ENCODE measurements at regions not wholly inside any gene's neighbourhood (a gene's known extent, or its start where the extent isn't known, plus 50 kb on each side); places are given as distances from the start of the nearest gene placed in this dataset.

- TF ChIP-seq ZFP3 (tag by site-specific recombination; IDR thresholded peaks at IDR 0.05; ENCODE audit: low read depth) = no peak
- TF ChIP-seq ZNF184 (tag by site-specific recombination; IDR thresholded peaks at IDR 0.05) = no peak
- TF ChIP-seq REST (tag by site-specific recombination; IDR thresholded peaks at IDR 0.05) = no peak
- TF ChIP-seq ZNF114 (tag by site-specific recombination; IDR thresholded peaks at IDR 0.05) = no peak
- TF ChIP-seq CTCF (tag by site-specific recombination; IDR thresholded peaks at IDR 0.05) = no peak
- no peak for TF ChIP-seq ZNF660 (tag by site-specific recombination; IDR thresholded peaks at IDR 0.05)
- no peak for TF ChIP-seq SP2 (tag by site-specific recombination; IDR thresholded peaks at IDR 0.05)
- TF ChIP-seq ZNF560 (tag by site-specific recombination; IDR thresholded peaks at IDR 0.05; ENCODE audit: borderline replicate concordance) = no peak
- no peak for TF ChIP-seq ZNF280D (tag by site-specific recombination; IDR thresholded peaks at IDR 0.05)
- TF ChIP-seq ZNF223 (tag by site-specific recombination; IDR thresholded peaks at IDR 0.05) = no peak
- no peak for TF ChIP-seq ZNF514 (tag by site-specific recombination; IDR thresholded peaks at IDR 0.05)
- no peak for TF ChIP-seq PRDM10 (tag by site-specific recombination; IDR thresholded peaks at IDR 0.05)
These were observed 450.0 kb downstream of the SPATA31D1 start for GRCh38 chr9:82438581-82438980.
